ENCODE measurements at regions not wholly inside any gene's neighbourhood (a gene's known extent, or its start where the extent isn't known, plus 50 kb on each side); places are given as distances from the start of the nearest gene placed in this dataset.

DNA sequence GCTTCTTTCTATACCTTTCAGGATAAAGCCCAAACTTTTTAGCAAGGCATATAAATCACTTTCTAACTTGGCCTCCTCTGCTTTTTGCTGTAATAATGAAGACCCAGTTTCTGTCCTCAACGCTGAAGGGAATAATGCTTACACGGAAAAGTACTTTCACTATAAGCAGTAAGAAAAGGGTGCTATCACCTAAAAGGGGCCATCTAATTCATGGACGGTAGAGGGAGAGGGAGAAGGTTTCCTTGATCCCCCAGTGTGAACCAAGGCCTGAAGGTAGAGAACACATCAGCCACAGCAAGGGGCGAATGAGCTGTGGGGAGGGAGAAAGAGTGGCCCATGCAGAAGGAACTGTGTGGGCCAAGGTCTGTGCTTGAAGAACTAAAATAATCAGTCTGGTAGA, 417.7 kb upstream of the CLINT1 start:
- no peak for TF ChIP-seq POLR2AphosphoS5 (IDR thresholded peaks at IDR 0.05)
- H3K27me3 ChIP-seq = peaks cover 4% of the 10 kb centered on the region
- 93% methylated on average over 4 of the region's 4 CpGs for WGBS
- H3K36me3 ChIP-seq = no peaks in the 10 kb centered on the region
- H3K4me3 ChIP-seq = no peak overlapping the region
- DNase-seq (ENCODE audit: low spot score in 2 of 2) = no peak
- H3K4me1 ChIP-seq = no peaks in the 10 kb centered on the region
- no peak overlapping the region for H3K27ac ChIP-seq
- no peaks in the 10 kb centered on the region for H3K9me3 ChIP-seq

DNA sequence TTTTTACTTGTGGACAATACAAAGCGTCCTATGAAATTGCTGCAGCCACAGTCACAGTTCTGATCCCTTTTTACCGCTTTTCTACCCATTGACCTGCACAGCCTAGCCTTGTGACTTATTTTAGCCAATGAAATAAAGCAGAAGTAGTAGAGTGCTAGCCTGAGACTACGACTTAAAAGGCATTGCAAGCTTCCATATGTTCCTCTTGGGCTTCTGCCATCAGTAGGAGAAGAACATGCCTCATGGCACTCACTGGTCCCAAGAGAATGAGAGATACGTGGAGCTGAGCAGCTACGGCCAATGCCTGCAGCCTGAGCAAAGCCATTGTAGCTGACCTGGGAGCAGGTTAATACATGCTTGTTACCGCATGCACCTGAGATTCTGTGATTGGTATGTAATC, 416.6 kb upstream of the CLINT1 start:
- 71% methylated on average over 6 of the region's 6 CpGs for WGBS
- H3K4me3 ChIP-seq = no peak overlapping the region
- peaks cover 4% of the 10 kb centered on the region for H3K27me3 ChIP-seq
- no peaks in the 10 kb centered on the region for H3K9me3 ChIP-seq
- no peak overlapping the region for H3K27ac ChIP-seq
- H3K36me3 ChIP-seq = no peaks in the 10 kb centered on the region
- no peaks in the 10 kb centered on the region for H3K4me1 ChIP-seq
- no peak for DNase-seq (ENCODE audit: low spot score in 2 of 2)
- no peak for TF ChIP-seq POLR2AphosphoS5 (IDR thresholded peaks at IDR 0.05)
- no peak for TF ChIP-seq EP300 (IDR thresholded peaks at IDR 0.05)
- no peak for TF ChIP-seq POLR2A (IDR thresholded peaks at IDR 0.05)

- Histone ChIP-seq H3K4me3 (no peak overlapping the region), H3K9me3 (no peaks in the 10 kb centered on the region), H3K36me3 (no peaks in the 10 kb centered on the region), H3K27me3 (peaks cover 4% of the 10 kb centered on the region), H3K4me1 (no peaks in the 10 kb centered on the region), H3K27ac (no peak overlapping the region)
- no peak for DNase-seq (ENCODE audit: low spot score in 2 of 2)
- TF ChIP-seq POLR2A (IDR thresholded peaks at IDR 0.05) (no peak), POLR2AphosphoS5 (IDR thresholded peaks at IDR 0.05) (no peak), EP300 (IDR thresholded peaks at IDR 0.05) (no peak), CTCF (IDR thresholded peaks at IDR 0.05) (no peak)
- 72% methylated on average over 6 of the region's 6 CpGs for WGBS
Measured at GRCh38 chr5:158273035-158273434, 414.1 kb upstream of the CLINT1 start.

- no peak for TF ChIP-seq EP300 (IDR thresholded peaks at IDR 0.05)
- TF ChIP-seq CTCF (IDR thresholded peaks at IDR 0.05) = no peak
- TF ChIP-seq POLR2A (IDR thresholded peaks at IDR 0.05) = no peak
- no peak for TF ChIP-seq POLR2AphosphoS5 (IDR thresholded peaks at IDR 0.05)
- Histone ChIP-seq H3K36me3 (no peaks in the 10 kb centered on the region), H3K9me3 (no peaks in the 10 kb centered on the region), H3K27ac (no peak overlapping the region), H3K4me1 (no peaks in the 10 kb centered on the region), H3K27me3 (peaks cover 4% of the 10 kb centered on the region), H3K4me3 (no peak overlapping the region)
- DNase-seq (ENCODE audit: low spot score in 2 of 2) = no peak
- 74% methylated on average over 3 of the region's 3 CpGs for WGBS
Measured at GRCh38 chr5:158272409-158272808, 413.5 kb upstream of the CLINT1 start.

GRCh38 chr5:158270996-158271554, 412.1 kb upstream of the CLINT1 start:
- Histone ChIP-seq H3K4me1 (no peaks in the 10 kb centered on the region), H3K27me3 (peaks cover 4% of the 10 kb centered on the region), H3K27ac (no peak overlapping the region), H3K4me3 (no peak overlapping the region), H3K36me3 (no peaks in the 10 kb centered on the region), H3K9me3 (no peaks in the 10 kb centered on the region)
- DNase-seq (ENCODE audit: low spot score in 2 of 2) = no peak
- no peak for TF ChIP-seq POLR2A (IDR thresholded peaks at IDR 0.05)
- TF ChIP-seq EP300 (IDR thresholded peaks at IDR 0.05) = no peak
- no peak for TF ChIP-seq CTCF (IDR thresholded peaks at IDR 0.05)
- no peak for TF ChIP-seq POLR2AphosphoS5 (IDR thresholded peaks at IDR 0.05)
- WGBS = 46% methylated on average over 2 of the region's 2 CpGs

- no peak for DNase-seq (ENCODE audit: low spot score in 2 of 2)
- Histone ChIP-seq H3K27ac (no peak overlapping the region), H3K4me3 (no peak overlapping the region), H3K4me1 (no peaks in the 10 kb centered on the region), H3K36me3 (no peaks in the 10 kb centered on the region), H3K27me3 (no peaks in the 10 kb centered on the region), H3K9me3 (no peaks in the 10 kb centered on the region)
- 73% methylated on average over 8 of the region's 8 CpGs for WGBS
- TF ChIP-seq POLR2A (IDR thresholded peaks at IDR 0.05) (no peak), CTCF (IDR thresholded peaks at IDR 0.05) (no peak), EP300 (IDR thresholded peaks at IDR 0.05) (no peak), POLR2AphosphoS5 (IDR thresholded peaks at IDR 0.05) (no peak)
Measured at GRCh38 chr5:158268286-158268685, 409.3 kb upstream of the CLINT1 start.
